IgD-negative memory B cell (primary cell): ENCODE measurements at regions not wholly inside any gene's neighbourhood (a gene's known extent, or its start where the extent isn't known, plus 50 kb on each side); places are given as distances from the start of the nearest gene placed in this dataset.

Experiments
- H3K27ac Mint-ChIP-seq, 3 donors: one replicate each; pipeline ENCODE4 v1.8.0; 2020 to 2022; ENCODE audit warnings: mild to moderate bottlenecking in 3 of 3, mixed read lengths in 3 of 3, moderate library complexity in 1 of 3
- H3K27me3 Mint-ChIP-seq: one replicate; pipeline ENCODE4 v1.8.0; 2021; ENCODE audit warnings: mixed read lengths
- H3K36me3 Mint-ChIP-seq: one replicate; pipeline ENCODE4 v1.8.0; 2020; ENCODE audit warnings: mild to moderate bottlenecking, mixed read lengths
- H3K4me1 Mint-ChIP-seq, 3 donors: one replicate each; pipeline ENCODE4 v1.8.0; 2020 to 2022; ENCODE audit warnings: mixed read lengths in 3 of 3, mild to moderate bottlenecking in 1 of 3
- H3K4me3 Mint-ChIP-seq, 4 donors: one replicate each; pipeline ENCODE4 v1.8.0; 2020 to 2022; ENCODE audit warnings: mild to moderate bottlenecking in 4 of 4, mixed read lengths in 4 of 4, moderate library complexity in 3 of 4
- H3K9me3 Mint-ChIP-seq, 3 donors: one replicate each; pipeline ENCODE4 v1.8.0; 2020 to 2021; ENCODE audit warnings: mixed read lengths in 3 of 3, mild to moderate bottlenecking in 1 of 3

DNA sequence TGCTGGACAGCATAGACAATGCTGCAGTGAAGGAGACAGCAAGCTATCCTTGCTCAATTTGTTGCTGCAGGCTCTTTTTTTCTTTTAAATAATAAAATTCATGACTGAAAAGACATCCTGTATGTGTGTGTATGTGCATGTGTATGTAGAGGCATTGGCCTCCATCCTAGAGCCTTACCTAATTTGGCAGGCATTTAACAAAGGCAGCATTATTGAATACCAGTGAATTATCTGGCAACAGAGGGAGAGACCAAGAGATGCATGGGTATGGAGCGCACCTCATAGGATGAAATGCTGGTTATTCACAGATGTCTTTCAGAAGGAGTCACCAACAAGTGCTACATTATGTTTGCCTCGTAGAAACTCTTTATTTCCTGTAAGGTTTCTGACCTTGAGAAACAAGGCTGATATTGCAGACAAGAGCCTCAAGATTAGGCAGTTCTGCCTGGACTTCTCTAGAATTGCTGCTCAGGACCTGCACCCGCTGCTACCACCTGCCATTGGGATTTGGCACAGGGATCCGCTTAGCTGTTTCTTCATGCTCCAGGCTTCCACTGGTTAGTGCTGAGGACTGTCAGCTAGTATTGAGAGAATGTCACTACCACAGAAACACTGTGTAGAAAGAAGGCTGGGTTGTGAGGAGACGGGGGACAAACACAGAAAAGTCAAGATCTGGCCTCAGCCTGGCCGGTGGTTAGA is 247.7 kb upstream of the RFX3 start:
- no peak overlapping the region for H3K27ac Mint-ChIP-seq
- H3K4me1 Mint-ChIP-seq = no peaks in the 10 kb centered on the region
- H3K4me3 Mint-ChIP-seq = no peak overlapping the region
- H3K9me3 Mint-ChIP-seq = peaks cover 0 to 2% (median 0%) of the 10 kb centered on the region in 3 donors
- H3K27me3 Mint-ChIP-seq = peaks cover 8% of the 10 kb centered on the region
- no peaks in the 10 kb centered on the region for H3K36me3 Mint-ChIP-seq

GRCh38 chr9:3769646-3770045 is 243.8 kb upstream of the RFX3 start:
- H3K9me3 Mint-ChIP-seq = peaks cover 0 to 5% (median 0%) of the 10 kb centered on the region in 3 donors

GRCh38 chr9:3768712-3769457 is 243.1 kb upstream of the RFX3 start:
- H3K27ac Mint-ChIP-seq = no peak overlapping the region

More at GRCh38 chr9:3769646-3770045, 243.8 kb upstream of the RFX3 start:
- Mint-ChIP-seq H3K27ac (no peak overlapping the region), H3K27me3 (peaks cover 4% of the 10 kb centered on the region), H3K4me3 (no peak overlapping the region), H3K4me1 (no peaks in the 10 kb centered on the region), H3K36me3 (no peaks in the 10 kb centered on the region)

DNA sequence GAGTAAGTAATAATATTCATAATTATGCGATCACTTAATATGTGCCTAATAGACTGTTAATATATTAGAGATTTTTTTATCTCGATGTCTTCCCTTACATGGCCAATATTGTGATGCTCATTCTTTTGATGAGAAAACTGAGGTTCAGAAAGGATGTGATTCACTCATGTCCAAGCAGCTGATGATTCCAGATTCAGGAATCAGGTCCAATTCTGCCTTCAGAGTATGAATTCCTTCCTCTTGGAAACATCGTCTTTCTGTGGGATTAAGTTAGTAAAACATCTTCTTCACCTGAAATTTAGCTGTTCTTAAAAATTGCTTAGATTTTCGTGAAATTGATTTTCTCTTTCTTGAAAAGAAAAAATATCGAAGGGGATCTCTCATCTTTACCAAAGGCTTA is 242.5 kb upstream of the RFX3 start:
- H3K9me3 Mint-ChIP-seq = peaks cover 0 to 7% (median 1%) of the 10 kb centered on the region in 3 donors
- H3K4me3 Mint-ChIP-seq = no peak overlapping the region
- no peaks in the 10 kb centered on the region for H3K36me3 Mint-ChIP-seq
- H3K4me1 Mint-ChIP-seq = no peaks in the 10 kb centered on the region
- no peak overlapping the region for H3K27ac Mint-ChIP-seq
- H3K27me3 Mint-ChIP-seq = peaks cover 6% of the 10 kb centered on the region

More at GRCh38 chr9:3768712-3769457, 243.1 kb upstream of the RFX3 start:
- Mint-ChIP-seq H3K9me3 (peaks cover 0 to 5% (median 1%) of the 10 kb centered on the region in 3 donors), H3K36me3 (no peaks in the 10 kb centered on the region), H3K4me3 (no peak overlapping the region), H3K27me3 (peaks cover 4% of the 10 kb centered on the region), H3K4me1 (no peaks in the 10 kb centered on the region)

- peaks cover 8 to 10% (median 10%) of the 10 kb centered on the region in 3 donors for H3K9me3 Mint-ChIP-seq
- peaks cover 7 to 10% (median 9%) of the 10 kb centered on the region in 3 donors for H3K4me1 Mint-ChIP-seq
- no peaks in the 10 kb centered on the region for H3K36me3 Mint-ChIP-seq
- H3K27me3 Mint-ChIP-seq = peaks cover 25% of the 10 kb centered on the region
- H3K27ac Mint-ChIP-seq = no peak overlapping the region
- no peak overlapping the region for H3K4me3 Mint-ChIP-seq
These were observed 236.3 kb upstream of the RFX3 start for GRCh38 chr9:3762076-3762475.

GRCh38 chr9:3760031-3760430 is 234.2 kb upstream of the RFX3 start:
- H3K27me3 Mint-ChIP-seq = peaks cover 22% of the 10 kb centered on the region
- peak overlapping the region in 1 of 4 donors; percentile 76 for H3K4me3 Mint-ChIP-seq
- no peaks in the 10 kb centered on the region for H3K36me3 Mint-ChIP-seq
- peaks cover 8 to 10% (median 8%) of the 10 kb centered on the region in 3 donors for H3K9me3 Mint-ChIP-seq
- H3K27ac Mint-ChIP-seq = no peak overlapping the region
- peaks cover 7 to 10% (median 9%) of the 10 kb centered on the region in 3 donors for H3K4me1 Mint-ChIP-seq

- H3K27me3 Mint-ChIP-seq = peaks cover 22% of the 10 kb centered on the region
- H3K9me3 Mint-ChIP-seq = peaks cover 8 to 9% (median 8%) of the 10 kb centered on the region in 3 donors
- H3K4me3 Mint-ChIP-seq = peak overlapping the region in 1 of 4 donors; percentile 49
- H3K4me1 Mint-ChIP-seq = peaks cover 7 to 10% (median 9%) of the 10 kb centered on the region in 3 donors
- H3K27ac Mint-ChIP-seq = no peak overlapping the region
- H3K36me3 Mint-ChIP-seq = no peaks in the 10 kb centered on the region
These were observed 233.2 kb upstream of the RFX3 start for GRCh38 chr9:3758816-3759576.

- Mint-ChIP-seq H3K4me3 (no peak overlapping the region), H3K27me3 (peaks cover 21% of the 10 kb centered on the region), H3K27ac (no peak overlapping the region)
These were observed 230.3 kb upstream of the RFX3 start for GRCh38 chr9:3756071-3756470.

GRCh38 chr9:3751125-3751758 is 225.4 kb upstream of the RFX3 start:
- H3K9me3 Mint-ChIP-seq = peaks cover 0 to 2% (median 0%) of the 10 kb centered on the region in 3 donors
- H3K27me3 Mint-ChIP-seq = no peaks in the 10 kb centered on the region
- H3K36me3 Mint-ChIP-seq = peaks cover 2% of the 10 kb centered on the region
- peaks cover 0 to 2% (median 0%) of the 10 kb centered on the region in 3 donors for H3K4me1 Mint-ChIP-seq
- no peak overlapping the region for H3K27ac Mint-ChIP-seq
- H3K4me3 Mint-ChIP-seq = no peak overlapping the region

More at GRCh38 chr9:3756071-3756470, 230.3 kb upstream of the RFX3 start:
- Mint-ChIP-seq H3K4me1 (peaks cover 7 to 10% (median 9%) of the 10 kb centered on the region in 3 donors), H3K9me3 (peaks cover 5 to 9% (median 8%) of the 10 kb centered on the region in 3 donors), H3K36me3 (no peaks in the 10 kb centered on the region)

- peaks cover 0 to 2% (median 0%) of the 10 kb centered on the region in 3 donors for H3K9me3 Mint-ChIP-seq
- peaks cover 2% of the 10 kb centered on the region for H3K36me3 Mint-ChIP-seq
- no peak overlapping the region for H3K27ac Mint-ChIP-seq
- no peaks in the 10 kb centered on the region for H3K27me3 Mint-ChIP-seq
- H3K4me1 Mint-ChIP-seq = peaks cover 0 to 2% (median 0%) of the 10 kb centered on the region in 3 donors
- no peak overlapping the region for H3K4me3 Mint-ChIP-seq
These were observed 224.5 kb upstream of the RFX3 start for GRCh38 chr9:3750321-3750720.

- peaks cover 0 to 2% (median 0%) of the 10 kb centered on the region in 3 donors for H3K9me3 Mint-ChIP-seq
- peaks cover 0 to 2% (median 0%) of the 10 kb centered on the region in 3 donors for H3K4me1 Mint-ChIP-seq
- H3K36me3 Mint-ChIP-seq = peaks cover 2% of the 10 kb centered on the region
- no peaks in the 10 kb centered on the region for H3K27me3 Mint-ChIP-seq
- no peak overlapping the region for H3K4me3 Mint-ChIP-seq
- H3K27ac Mint-ChIP-seq = no peak overlapping the region
These were observed 220.8 kb upstream of the RFX3 start for GRCh38 chr9:3746296-3747275.

- H3K4me1 Mint-ChIP-seq = no peaks in the 10 kb centered on the region
- H3K27me3 Mint-ChIP-seq = no peaks in the 10 kb centered on the region
- no peaks in the 10 kb centered on the region for H3K36me3 Mint-ChIP-seq
- no peaks in the 10 kb centered on the region for H3K9me3 Mint-ChIP-seq
- no peak overlapping the region for H3K27ac Mint-ChIP-seq
- no peak overlapping the region for H3K4me3 Mint-ChIP-seq
These were observed 218.2 kb upstream of the RFX3 start for GRCh38 chr9:3743901-3744413.

- Mint-ChIP-seq H3K4me1 (no peaks in the 10 kb centered on the region), H3K27ac (no peak overlapping the region), H3K27me3 (no peaks in the 10 kb centered on the region), H3K9me3 (no peaks in the 10 kb centered on the region), H3K4me3 (no peak overlapping the region), H3K36me3 (peaks cover 2% of the 10 kb centered on the region)
These were observed 216.8 kb upstream of the RFX3 start for GRCh38 chr9:3742586-3742985.
